Lower leg skin (tissue), 4 donors: ENCODE measurements at regions not wholly inside any gene's neighbourhood (a gene's known extent, or its start where the extent isn't known, plus 50 kb on each side); places are given as distances from the start of the nearest gene placed in this dataset.

Source experiments
- DNase-seq, 2 donors: peaks; one replicate each; pipeline ENCODE4 v3.0.0-alpha.2; 2019; ENCODE audit warnings: low spot score in 2 of 2
- H3K4me3 ChIP-seq: fragments of 200-600 bp; sonication (generic); 2 replicates; pipeline ENCODE4 v1.5.1; 2017; ENCODE audit warnings: mild to moderate bottlenecking, low read depth; ENCODE audit not compliant: poor library complexity, severe bottlenecking
- CTCF ChIP-seq, 3 donors: fragments of 450-650 bp; IDR thresholded peaks; one replicate each; pipeline ENCODE4 v1.5.1; 2016; ENCODE audit warnings: antibody characterized with exemption in 3 of 3, mild to moderate bottlenecking in 3 of 3, moderate library complexity in 2 of 3
- POLR2A ChIP-seq, 2 donors: fragments of 450-650 bp; IDR thresholded peaks; one replicate each; pipeline ENCODE4 v1.6.1; 2016 to 2017; ENCODE audit warnings: antibody characterized with exemption in 2 of 2, mild to moderate bottlenecking in 1 of 2, moderate library complexity in 1 of 2
- WGBS, 2 donors: methylation state at CpG; one replicate each; pipeline ENCODE4 v1.1.5; 2018; 5-methylcytosine and 5-hydroxymethylcytosine counted together
- intact Hi-C: fragments of 100-400 bp; cut with DNase I; formaldehyde crosslinking; loops from one replicate; pipeline ENCODE4 v1.15.0; 2023; ENCODE audit warnings: low total_unique reads

- H3K4me3 ChIP-seq = no peak overlapping the region
- 65 to 69% methylated on average over 9 of the region's 9 CpGs for WGBS, 2 donors
- no peak for DNase-seq
- intact Hi-C loops = no loop called here
- TF ChIP-seq CTCF (IDR thresholded peaks at IDR 0.05) = no peak
- TF ChIP-seq POLR2A (IDR thresholded peaks at IDR 0.05) = no peak
Observed at GRCh38 chr21:41008974-41009373, 159.0 kb upstream of the BACE2 start.

GRCh38 chr21:41009398-41010100 lies 158.4 kb upstream of the BACE2 start:
- WGBS, 2 donors = 37 to 42% methylated on average over 5 of the region's 5 CpGs
- DNase-seq = no peak
- no peak overlapping the region for H3K4me3 ChIP-seq
- no peak for TF ChIP-seq POLR2A (IDR thresholded peaks at IDR 0.05)
- no peak for TF ChIP-seq CTCF (IDR thresholded peaks at IDR 0.05)
- intact Hi-C loops = no loop called here

- no peak for TF ChIP-seq CTCF (IDR thresholded peaks at IDR 0.05)
- TF ChIP-seq POLR2A (IDR thresholded peaks at IDR 0.05) = no peak
- intact Hi-C loops = no loop called here
- no peak overlapping the region for H3K4me3 ChIP-seq
- WGBS, 2 donors = 28 to 29% methylated on average over 6 of the region's 6 CpGs
- DNase-seq = no peak
Observed at GRCh38 chr21:41010101-41010435, 157.9 kb upstream of the BACE2 start.

GRCh38 chr21:41011098-41011731 lies 156.7 kb upstream of the BACE2 start:
- 53 to 55% methylated on average over 16 of the region's 16 CpGs for WGBS, 2 donors
- TF ChIP-seq POLR2A (IDR thresholded peaks at IDR 0.05) = no peak
- TF ChIP-seq CTCF (IDR thresholded peaks at IDR 0.05) = no peak
- no peak overlapping the region for H3K4me3 ChIP-seq
- intact Hi-C loops = no loop called here
- DNase-seq = no peak

GRCh38 chr21:41011951-41012366 lies 156.0 kb upstream of the BACE2 start:
- no peak overlapping the region for H3K4me3 ChIP-seq
- 58 to 60% methylated on average over 16 of the region's 16 CpGs for WGBS, 2 donors
- intact Hi-C loops = no loop called here
- DNase-seq = no peak
- no peak for TF ChIP-seq POLR2A (IDR thresholded peaks at IDR 0.05)
- no peak for TF ChIP-seq CTCF (IDR thresholded peaks at IDR 0.05)

- no peak for DNase-seq
- 89 to 90% methylated on average over 3 of the region's 3 CpGs for WGBS, 2 donors
- TF ChIP-seq CTCF (IDR thresholded peaks at IDR 0.05) (no peak), POLR2A (IDR thresholded peaks at IDR 0.05) (no peak)
- no peak overlapping the region for H3K4me3 ChIP-seq
- intact Hi-C loops = no loop called here
Observed at GRCh38 chr21:41012425-41012824, 155.5 kb upstream of the BACE2 start.
